Spleen (tissue), 11 donors: ENCODE measurements at regions not wholly inside any gene's neighbourhood (a gene's known extent, or its start where the extent isn't known, plus 50 kb on each side); places are given as distances from the start of the nearest gene placed in this dataset.

Source experiments
- DNase-seq: peaks from one replicate; pipeline ENCODE4 v3.0.0-alpha.2; 2020
- H3K27ac ChIP-seq, 8 donors: fragments of 200-600 bp; sonication (generic) in 7 of 8; 1 replicate in 4 of 8; 2 replicates in 4 of 8; pipeline versions ENCODE4 v1.5.0 to v1.8.0; 2016 to 2021; ENCODE audit warnings: inconsistent platforms in 4 of 8, mild to moderate bottlenecking in 4 of 8, moderate library complexity in 1 of 8
- H3K27me3 ChIP-seq, 7 donors: fragments of 200-600 bp; sonication (generic) in 6 of 7; replicated peaks in 1 of 7; 1 replicate in 4 of 7; 2 replicates in 3 of 7; pipeline versions ENCODE4 v1.5.0 to v1.8.0; 2016 to 2021; ENCODE audit warnings: inconsistent platforms in 3 of 7, mild to moderate bottlenecking in 1 of 7
- H3K36me3 ChIP-seq, 6 donors: fragments of 200-600 bp; sonication (generic) in 5 of 6; 1 replicate in 4 of 6; 2 replicates in 2 of 6; pipeline versions ENCODE4 v1.5.0 to v1.8.0; 2016 to 2021; ENCODE audit warnings: inconsistent platforms in 2 of 6
- H3K4me1 ChIP-seq, 6 donors: fragments of 200-600 bp; sonication (generic) in 5 of 6; 1 replicate in 3 of 6; 2 replicates in 3 of 6; pipeline versions ENCODE4 v1.5.0 to v1.8.0; 2016 to 2021; ENCODE audit warnings: inconsistent platforms in 3 of 6
- H3K4me3 ChIP-seq, 8 donors: fragments of 200-600 bp; sonication (generic) in 7 of 8; 1 replicate in 4 of 8; 2 replicates in 4 of 8; pipeline versions ENCODE4 v1.5.0 to v1.8.0; 2016 to 2021; ENCODE audit warnings: inconsistent platforms in 4 of 8, mild to moderate bottlenecking in 4 of 8, moderate library complexity in 2 of 8
- H3K9me3 ChIP-seq, 8 donors: fragments of 200-600 bp; sonication (generic) in 7 of 8; 1 replicate in 4 of 8; 2 replicates in 4 of 8; pipeline versions ENCODE4 v1.5.0 to v1.8.0; 2016 to 2021; ENCODE audit warnings: inconsistent platforms in 4 of 8
- POLR2A ChIP-seq, 3 donors: fragments of 450-650 bp; IDR thresholded peaks; one replicate each; pipeline ENCODE4 v1.5.1; 2017; ENCODE audit warnings: antibody characterized with exemption in 3 of 3, mild to moderate bottlenecking in 1 of 3
- POLR2AphosphoS5 ChIP-seq, 3 donors: sonication (generic); formaldehyde crosslinking; IDR thresholded peaks; one replicate each; pipeline ENCODE4 v1.5.1; 2017; ENCODE audit warnings: antibody characterized with exemption in 3 of 3
- WGBS, 5 donors: extraction: QIAGEN DNeasy Blood & Tissue Kit in 3 of 5; methylation state at CpG; one replicate each; pipeline versions ENCODE4 v1.1.5 to v1.1.7; 2013 to 2018; 5-methylcytosine and 5-hydroxymethylcytosine counted together
- intact Hi-C: fragments of 100-400 bp; cut with DNase I; formaldehyde crosslinking; loops from one replicate; pipeline ENCODE4 v1.15.0; 2023; ENCODE audit warnings: low total_unique reads
- TF ChIP-seq, protein P1 (sequence below), 11 experiments: fragments of 200-600 bp in 7 of 11; fragments of 450-650 bp in 4 of 11; sonication (generic) in 4 of 11; IDR thresholded peaks in 8 of 11; conservative IDR thresholded peaks in 3 of 11; 1 replicate in 7 of 11; 2 replicates in 4 of 11; pipeline versions ENCODE4 v1.4.0 to v1.8.0; 2016 to 2021; ENCODE audit warnings: antibody characterized with exemption in 11 of 11, inconsistent platforms in 4 of 11, mild to moderate bottlenecking in 1 of 11
- donor health status: healthy with polysubstance abuse.
- donor health status: DM: no; HTN: no; CAD: no; lungs with moderate emphysema.
- donor health status: DM: no; HTN: no; CAD: no.
- donor health status: Bipolar disorder and iron deficiency.
- donor health status: healthy.
- donor health status: DM: no; HTN: no; CAD: no.
- donor health status: DM: yes; HTN: yes; CAD: no.

DNA sequence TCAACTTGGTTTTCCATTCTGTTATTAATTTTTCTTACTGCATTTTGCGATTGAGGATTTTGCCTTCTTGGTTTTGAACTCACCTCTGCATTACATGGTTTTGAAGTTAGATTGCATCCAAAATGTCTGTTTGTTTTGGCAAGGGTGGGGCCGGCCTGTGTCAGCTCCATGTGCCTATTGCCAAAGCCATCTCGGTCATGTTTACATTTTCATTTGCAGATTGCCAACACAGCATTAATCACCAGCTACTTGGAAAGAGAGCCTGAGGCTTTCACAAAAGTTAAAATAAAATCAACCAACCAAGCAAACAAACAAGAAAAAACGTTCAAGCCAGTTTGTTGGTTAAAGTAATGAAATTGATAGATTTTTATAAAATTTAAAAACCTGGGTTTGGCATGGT lies 695.8 kb downstream of the TYW1 start:
- Histone ChIP-seq H3K9me3 (peaks cover 0 to 13% (median 0%) of the 10 kb centered on the region in 8 donors), H3K27me3 (no peaks in the 10 kb centered on the region), H3K4me1 (no peaks in the 10 kb centered on the region), H3K27ac (no peak overlapping the region), H3K4me3 (no peak overlapping the region), H3K36me3 (no peaks in the 10 kb centered on the region)
- intact Hi-C loops, result no loop called here
- 70 to 82% (median 77%) methylated on average over 4 of the region's 4 CpGs for WGBS, 5 donors
- no peak for TF ChIP-seq POLR2AphosphoS5 (IDR thresholded peaks at IDR 0.05)
- no peak for TF ChIP-seq POLR2A (IDR thresholded peaks at IDR 0.05)
- TF ChIP-seq, protein P1, sequence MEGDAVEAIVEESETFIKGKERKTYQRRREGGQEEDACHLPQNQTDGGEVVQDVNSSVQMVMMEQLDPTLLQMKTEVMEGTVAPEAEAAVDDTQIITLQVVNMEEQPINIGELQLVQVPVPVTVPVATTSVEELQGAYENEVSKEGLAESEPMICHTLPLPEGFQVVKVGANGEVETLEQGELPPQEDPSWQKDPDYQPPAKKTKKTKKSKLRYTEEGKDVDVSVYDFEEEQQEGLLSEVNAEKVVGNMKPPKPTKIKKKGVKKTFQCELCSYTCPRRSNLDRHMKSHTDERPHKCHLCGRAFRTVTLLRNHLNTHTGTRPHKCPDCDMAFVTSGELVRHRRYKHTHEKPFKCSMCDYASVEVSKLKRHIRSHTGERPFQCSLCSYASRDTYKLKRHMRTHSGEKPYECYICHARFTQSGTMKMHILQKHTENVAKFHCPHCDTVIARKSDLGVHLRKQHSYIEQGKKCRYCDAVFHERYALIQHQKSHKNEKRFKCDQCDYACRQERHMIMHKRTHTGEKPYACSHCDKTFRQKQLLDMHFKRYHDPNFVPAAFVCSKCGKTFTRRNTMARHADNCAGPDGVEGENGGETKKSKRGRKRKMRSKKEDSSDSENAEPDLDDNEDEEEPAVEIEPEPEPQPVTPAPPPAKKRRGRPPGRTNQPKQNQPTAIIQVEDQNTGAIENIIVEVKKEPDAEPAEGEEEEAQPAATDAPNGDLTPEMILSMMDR (IDR thresholded peaks at IDR 0.05 in 8 of 11, conservative IDR thresholded peaks at IDR 0.05 in 3 of 11), result no peak
- DNase-seq, result no peak

DNA sequence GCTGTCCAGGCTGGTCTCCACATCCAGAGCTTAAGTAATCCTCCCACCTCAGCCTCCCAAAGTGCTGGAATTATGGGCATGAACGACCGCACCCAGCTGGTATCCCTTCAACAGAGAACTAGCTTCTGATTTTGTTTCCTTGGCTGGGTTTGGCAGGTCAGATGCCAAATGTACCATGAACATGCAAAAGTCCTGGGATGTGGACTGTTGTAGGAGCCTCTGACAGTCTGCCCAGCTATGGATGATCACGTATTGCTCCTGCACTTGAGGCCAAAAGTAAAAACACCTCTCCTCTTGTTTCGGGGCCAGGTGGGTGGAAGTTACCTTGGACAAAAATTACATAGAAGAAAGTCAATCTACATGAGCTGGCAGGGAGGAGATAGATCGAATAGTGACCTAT lies 699.5 kb downstream of the TYW1 start:
- Histone ChIP-seq H3K4me1 (no peaks in the 10 kb centered on the region), H3K36me3 (no peaks in the 10 kb centered on the region), H3K4me3 (no peak overlapping the region), H3K9me3 (peaks cover 0 to 43% (median 0%) of the 10 kb centered on the region in 8 donors), H3K27me3 (no peaks in the 10 kb centered on the region), H3K27ac (no peak overlapping the region)
- TF ChIP-seq, protein P1 (IDR thresholded peaks at IDR 0.05 in 8 of 11, conservative IDR thresholded peaks at IDR 0.05 in 3 of 11), result no peak
- TF ChIP-seq POLR2AphosphoS5 (IDR thresholded peaks at IDR 0.05) (no peak), POLR2A (IDR thresholded peaks at IDR 0.05) (no peak)
- no peak for DNase-seq
- intact Hi-C loops, result no loop called here
- WGBS, 5 donors, result 79 to 89% (median 87%) methylated on average over 5 of the region's 5 CpGs

DNA sequence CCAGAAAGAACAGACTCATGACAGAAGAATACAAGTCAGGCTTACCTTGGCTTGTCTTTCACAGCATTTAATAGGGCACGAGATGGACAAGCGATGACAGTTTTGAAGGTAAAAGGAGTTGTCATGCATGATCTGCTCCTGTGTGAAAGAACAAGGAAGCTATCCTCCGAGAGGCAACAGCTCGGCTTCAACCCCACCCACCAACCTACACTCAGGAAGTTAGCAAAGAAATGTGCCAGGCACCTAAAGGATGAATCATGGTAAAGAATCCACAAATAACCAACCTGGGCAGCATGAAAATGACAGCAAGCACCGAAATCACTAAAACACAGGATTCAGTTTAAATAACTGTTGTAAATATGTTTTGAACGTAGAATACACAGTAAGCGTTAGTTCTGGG lies 700.2 kb downstream of the TYW1 start:
- H3K36me3 ChIP-seq, result no peaks in the 10 kb centered on the region
- H3K4me1 ChIP-seq, result no peaks in the 10 kb centered on the region
- TF ChIP-seq POLR2AphosphoS5 (IDR thresholded peaks at IDR 0.05) (no peak), POLR2A (IDR thresholded peaks at IDR 0.05) (no peak)
- TF ChIP-seq, protein P1 (IDR thresholded peaks at IDR 0.05 in 8 of 11, conservative IDR thresholded peaks at IDR 0.05 in 3 of 11), result no peak
- no peak overlapping the region for H3K27ac ChIP-seq
- no peak for DNase-seq
- H3K27me3 ChIP-seq, result no peaks in the 10 kb centered on the region
- 70 to 78% (median 77%) methylated on average over 7 of the region's 7 CpGs for WGBS, 5 donors
- no peak overlapping the region for H3K4me3 ChIP-seq
- H3K9me3 ChIP-seq, result peaks cover 0 to 46% (median under 1%) of the 10 kb centered on the region in 8 donors
- intact Hi-C loops, result no loop called here

DNA sequence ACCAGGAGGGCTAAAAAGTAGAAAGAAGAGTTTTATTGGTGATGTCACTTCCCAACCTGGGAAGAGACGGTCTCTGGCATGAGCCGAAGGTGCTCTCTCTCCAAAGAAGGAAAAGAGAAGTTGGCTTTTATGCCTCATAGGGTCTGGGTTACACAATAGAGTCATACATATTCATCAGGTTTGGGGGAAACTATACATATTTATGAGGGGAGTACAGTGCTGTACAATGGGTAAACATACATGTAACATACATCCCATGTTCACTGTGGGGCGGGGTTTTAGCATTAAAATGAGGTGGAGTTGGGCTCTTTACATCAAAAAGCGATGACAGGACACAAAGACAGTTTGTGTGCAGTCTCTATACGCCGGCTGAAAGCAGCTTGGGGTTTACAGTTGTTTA lies 701.7 kb downstream of the TYW1 start:
- Histone ChIP-seq H3K27me3 (no peaks in the 10 kb centered on the region), H3K27ac (no peak overlapping the region), H3K36me3 (no peaks in the 10 kb centered on the region), H3K9me3 (peaks cover 0 to 58% (median 8%) of the 10 kb centered on the region in 8 donors), H3K4me3 (no peak overlapping the region), H3K4me1 (no peaks in the 10 kb centered on the region)
- intact Hi-C loops, result no loop called here
- TF ChIP-seq POLR2A (IDR thresholded peaks at IDR 0.05) (no peak), POLR2AphosphoS5 (IDR thresholded peaks at IDR 0.05) (no peak)
- TF ChIP-seq, protein P1 (IDR thresholded peaks at IDR 0.05 in 8 of 11, conservative IDR thresholded peaks at IDR 0.05 in 3 of 11), result no peak
- DNase-seq, result no peak
- 49 to 81% (median 74%) methylated on average over 6 of the region's 6 CpGs for WGBS, 5 donors
